GM23338 (cell line): ENCODE measurements at regions not wholly inside any gene's neighbourhood (a gene's known extent, or its start where the extent isn't known, plus 50 kb on each side); places are given as distances from the start of the nearest gene placed in this dataset.

Experiments
- CREB1 ChIP-seq: fragments of 250-450 bp; sonication (Bioruptor Pico); IDR thresholded peaks from 2 replicates; pipeline ENCODE4 v1.5.0; 2020; ENCODE audit warnings: low read depth, mild to moderate bottlenecking, moderate library complexity
- EZH2 ChIP-seq: fragments of 200-600 bp; sonication (generic); IDR thresholded peaks from one replicate; pipeline ENCODE4 v1.8.0; 2017; ENCODE audit warnings: antibody characterized with exemption, mild to moderate bottlenecking, low read depth; ENCODE audit not compliant: unreplicated experiment
- EZH2phosphoT487 ChIP-seq: fragments of 200-600 bp; sonication (generic); IDR thresholded peaks from one replicate; pipeline ENCODE4 v1.8.1; 2018; ENCODE audit warnings: antibody characterized with exemption; ENCODE audit not compliant: unreplicated experiment
- JUNB ChIP-seq: IDR thresholded peaks from one replicate; pipeline ENCODE4 v1.6.1; 2016; ENCODE audit warnings: antibody characterized with exemption; ENCODE audit not compliant: unreplicated experiment
- POLR2AphosphoS5 ChIP-seq: IDR thresholded peaks from 2 replicates; pipeline ENCODE4 v1.6.1; 2016; ENCODE audit warnings: antibody characterized with exemption, low read depth
- ZNF331 ChIP-seq: fragments of 250-450 bp; sonication (Bioruptor Pico); IDR thresholded peaks from 2 replicates; pipeline ENCODE4 v1.5.0; 2020; ENCODE audit warnings: low read depth, mild to moderate bottlenecking, moderate library complexity
- TF ChIP-seq, protein P1 (sequence below), 2 experiments: fragments of 200-600 bp in 1 of 2; sonication (generic) in 1 of 2; conservative IDR thresholded peaks; 2 replicates each; pipeline versions ENCODE4 v1.5.1 to v1.6.1; 2016 to 2017; ENCODE audit warnings: antibody characterized with exemption in 2 of 2, low read depth in 2 of 2, mild to moderate bottlenecking in 2 of 2, moderate library complexity in 1 of 2
- TF ChIP-seq, protein P2 (sequence below): IDR thresholded peaks from one replicate; pipeline ENCODE4 v1.6.1; 2018; ENCODE audit warnings: antibody characterized with exemption; ENCODE audit not compliant: unreplicated experiment
- TF ChIP-seq, protein P3 (sequence below): fragments of 250-450 bp; sonication (Bioruptor Pico); IDR thresholded peaks from 2 replicates; pipeline ENCODE4 v1.5.0; 2020; ENCODE audit warnings: mild to moderate bottlenecking, moderate library complexity
- TF ChIP-seq, protein P4 (sequence below): IDR thresholded peaks from 2 replicates; pipeline ENCODE4 v1.6.1; 2016; ENCODE audit warnings: antibody characterized with exemption

- TF ChIP-seq, protein P1, sequence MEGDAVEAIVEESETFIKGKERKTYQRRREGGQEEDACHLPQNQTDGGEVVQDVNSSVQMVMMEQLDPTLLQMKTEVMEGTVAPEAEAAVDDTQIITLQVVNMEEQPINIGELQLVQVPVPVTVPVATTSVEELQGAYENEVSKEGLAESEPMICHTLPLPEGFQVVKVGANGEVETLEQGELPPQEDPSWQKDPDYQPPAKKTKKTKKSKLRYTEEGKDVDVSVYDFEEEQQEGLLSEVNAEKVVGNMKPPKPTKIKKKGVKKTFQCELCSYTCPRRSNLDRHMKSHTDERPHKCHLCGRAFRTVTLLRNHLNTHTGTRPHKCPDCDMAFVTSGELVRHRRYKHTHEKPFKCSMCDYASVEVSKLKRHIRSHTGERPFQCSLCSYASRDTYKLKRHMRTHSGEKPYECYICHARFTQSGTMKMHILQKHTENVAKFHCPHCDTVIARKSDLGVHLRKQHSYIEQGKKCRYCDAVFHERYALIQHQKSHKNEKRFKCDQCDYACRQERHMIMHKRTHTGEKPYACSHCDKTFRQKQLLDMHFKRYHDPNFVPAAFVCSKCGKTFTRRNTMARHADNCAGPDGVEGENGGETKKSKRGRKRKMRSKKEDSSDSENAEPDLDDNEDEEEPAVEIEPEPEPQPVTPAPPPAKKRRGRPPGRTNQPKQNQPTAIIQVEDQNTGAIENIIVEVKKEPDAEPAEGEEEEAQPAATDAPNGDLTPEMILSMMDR (conservative IDR thresholded peaks at IDR 0.05; ENCODE audit: low read depth in 2 of 2), result no peak
- TF ChIP-seq, protein P2, sequence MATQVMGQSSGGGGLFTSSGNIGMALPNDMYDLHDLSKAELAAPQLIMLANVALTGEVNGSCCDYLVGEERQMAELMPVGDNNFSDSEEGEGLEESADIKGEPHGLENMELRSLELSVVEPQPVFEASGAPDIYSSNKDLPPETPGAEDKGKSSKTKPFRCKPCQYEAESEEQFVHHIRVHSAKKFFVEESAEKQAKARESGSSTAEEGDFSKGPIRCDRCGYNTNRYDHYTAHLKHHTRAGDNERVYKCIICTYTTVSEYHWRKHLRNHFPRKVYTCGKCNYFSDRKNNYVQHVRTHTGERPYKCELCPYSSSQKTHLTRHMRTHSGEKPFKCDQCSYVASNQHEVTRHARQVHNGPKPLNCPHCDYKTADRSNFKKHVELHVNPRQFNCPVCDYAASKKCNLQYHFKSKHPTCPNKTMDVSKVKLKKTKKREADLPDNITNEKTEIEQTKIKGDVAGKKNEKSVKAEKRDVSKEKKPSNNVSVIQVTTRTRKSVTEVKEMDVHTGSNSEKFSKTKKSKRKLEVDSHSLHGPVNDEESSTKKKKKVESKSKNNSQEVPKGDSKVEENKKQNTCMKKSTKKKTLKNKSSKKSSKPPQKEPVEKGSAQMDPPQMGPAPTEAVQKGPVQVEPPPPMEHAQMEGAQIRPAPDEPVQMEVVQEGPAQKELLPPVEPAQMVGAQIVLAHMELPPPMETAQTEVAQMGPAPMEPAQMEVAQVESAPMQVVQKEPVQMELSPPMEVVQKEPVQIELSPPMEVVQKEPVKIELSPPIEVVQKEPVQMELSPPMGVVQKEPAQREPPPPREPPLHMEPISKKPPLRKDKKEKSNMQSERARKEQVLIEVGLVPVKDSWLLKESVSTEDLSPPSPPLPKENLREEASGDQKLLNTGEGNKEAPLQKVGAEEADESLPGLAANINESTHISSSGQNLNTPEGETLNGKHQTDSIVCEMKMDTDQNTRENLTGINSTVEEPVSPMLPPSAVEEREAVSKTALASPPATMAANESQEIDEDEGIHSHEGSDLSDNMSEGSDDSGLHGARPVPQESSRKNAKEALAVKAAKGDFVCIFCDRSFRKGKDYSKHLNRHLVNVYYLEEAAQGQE, result no peak
- no peak for TF ChIP-seq EZH2
- TF ChIP-seq CREB1 (CRISPR knock-in tag), result no peak
- TF ChIP-seq JUNB, result no peak
- no peak for TF ChIP-seq ZNF331 (CRISPR knock-in tag)
- no peak for TF ChIP-seq POLR2AphosphoS5
- no peak for TF ChIP-seq EZH2phosphoT487
- TF ChIP-seq, protein P3, sequence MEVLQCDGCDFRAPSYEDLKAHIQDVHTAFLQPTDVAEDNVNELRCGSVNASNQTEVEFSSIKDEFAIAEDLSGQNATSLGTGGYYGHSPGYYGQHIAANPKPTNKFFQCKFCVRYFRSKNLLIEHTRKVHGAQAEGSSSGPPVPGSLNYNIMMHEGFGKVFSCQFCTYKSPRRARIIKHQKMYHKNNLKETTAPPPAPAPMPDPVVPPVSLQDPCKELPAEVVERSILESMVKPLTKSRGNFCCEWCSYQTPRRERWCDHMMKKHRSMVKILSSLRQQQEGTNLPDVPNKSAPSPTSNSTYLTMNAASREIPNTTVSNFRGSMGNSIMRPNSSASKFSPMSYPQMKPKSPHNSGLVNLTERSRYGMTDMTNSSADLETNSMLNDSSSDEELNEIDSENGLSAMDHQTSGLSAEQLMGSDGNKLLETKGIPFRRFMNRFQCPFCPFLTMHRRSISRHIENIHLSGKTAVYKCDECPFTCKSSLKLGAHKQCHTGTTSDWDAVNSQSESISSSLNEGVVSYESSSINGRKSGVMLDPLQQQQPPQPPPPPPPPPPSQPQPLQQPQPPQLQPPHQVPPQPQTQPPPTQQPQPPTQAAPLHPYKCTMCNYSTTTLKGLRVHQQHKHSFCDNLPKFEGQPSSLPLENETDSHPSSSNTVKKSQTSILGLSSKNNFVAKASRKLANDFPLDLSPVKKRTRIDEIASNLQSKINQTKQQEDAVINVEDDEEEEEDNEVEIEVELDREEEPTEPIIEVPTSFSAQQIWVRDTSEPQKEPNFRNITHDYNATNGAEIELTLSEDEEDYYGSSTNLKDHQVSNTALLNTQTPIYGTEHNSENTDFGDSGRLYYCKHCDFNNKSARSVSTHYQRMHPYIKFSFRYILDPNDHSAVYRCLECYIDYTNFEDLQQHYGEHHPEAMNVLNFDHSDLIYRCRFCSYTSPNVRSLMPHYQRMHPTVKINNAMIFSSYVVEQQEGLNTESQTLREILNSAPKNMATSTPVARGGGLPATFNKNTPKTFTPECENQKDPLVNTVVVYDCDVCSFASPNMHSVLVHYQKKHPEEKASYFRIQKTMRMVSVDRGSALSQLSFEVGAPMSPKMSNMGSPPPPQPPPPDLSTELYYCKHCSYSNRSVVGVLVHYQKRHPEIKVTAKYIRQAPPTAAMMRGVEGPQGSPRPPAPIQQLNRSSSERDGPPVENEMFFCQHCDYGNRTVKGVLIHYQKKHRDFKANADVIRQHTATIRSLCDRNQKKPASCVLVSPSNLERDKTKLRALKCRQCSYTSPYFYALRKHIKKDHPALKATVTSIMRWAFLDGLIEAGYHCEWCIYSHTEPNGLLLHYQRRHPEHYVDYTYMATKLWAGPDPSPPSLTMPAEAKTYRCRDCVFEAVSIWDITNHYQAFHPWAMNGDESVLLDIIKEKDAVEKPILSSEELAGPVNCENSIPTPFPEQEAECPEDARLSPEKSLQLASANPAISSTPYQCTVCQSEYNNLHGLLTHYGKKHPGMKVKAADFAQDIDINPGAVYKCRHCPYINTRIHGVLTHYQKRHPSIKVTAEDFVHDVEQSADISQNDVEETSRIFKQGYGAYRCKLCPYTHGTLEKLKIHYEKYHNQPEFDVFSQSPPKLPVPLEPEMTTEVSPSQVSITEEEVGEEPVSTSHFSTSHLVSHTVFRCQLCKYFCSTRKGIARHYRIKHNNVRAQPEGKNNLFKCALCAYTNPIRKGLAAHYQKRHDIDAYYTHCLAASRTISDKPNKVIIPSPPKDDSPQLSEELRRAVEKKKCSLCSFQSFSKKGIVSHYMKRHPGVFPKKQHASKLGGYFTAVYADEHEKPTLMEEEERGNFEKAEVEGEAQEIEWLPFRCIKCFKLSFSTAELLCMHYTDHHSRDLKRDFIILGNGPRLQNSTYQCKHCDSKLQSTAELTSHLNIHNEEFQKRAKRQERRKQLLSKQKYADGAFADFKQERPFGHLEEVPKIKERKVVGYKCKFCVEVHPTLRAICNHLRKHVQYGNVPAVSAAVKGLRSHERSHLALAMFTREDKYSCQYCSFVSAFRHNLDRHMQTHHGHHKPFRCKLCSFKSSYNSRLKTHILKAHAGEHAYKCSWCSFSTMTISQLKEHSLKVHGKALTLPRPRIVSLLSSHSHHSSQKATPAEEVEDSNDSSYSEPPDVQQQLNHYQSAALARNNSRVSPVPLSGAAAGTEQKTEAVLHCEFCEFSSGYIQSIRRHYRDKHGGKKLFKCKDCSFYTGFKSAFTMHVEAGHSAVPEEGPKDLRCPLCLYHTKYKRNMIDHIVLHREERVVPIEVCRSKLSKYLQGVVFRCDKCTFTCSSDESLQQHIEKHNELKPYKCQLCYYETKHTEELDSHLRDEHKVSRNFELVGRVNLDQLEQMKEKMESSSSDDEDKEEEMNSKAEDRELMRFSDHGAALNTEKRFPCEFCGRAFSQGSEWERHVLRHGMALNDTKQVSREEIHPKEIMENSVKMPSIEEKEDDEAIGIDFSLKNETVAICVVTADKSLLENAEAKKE, result no peak
- TF ChIP-seq, protein P4, sequence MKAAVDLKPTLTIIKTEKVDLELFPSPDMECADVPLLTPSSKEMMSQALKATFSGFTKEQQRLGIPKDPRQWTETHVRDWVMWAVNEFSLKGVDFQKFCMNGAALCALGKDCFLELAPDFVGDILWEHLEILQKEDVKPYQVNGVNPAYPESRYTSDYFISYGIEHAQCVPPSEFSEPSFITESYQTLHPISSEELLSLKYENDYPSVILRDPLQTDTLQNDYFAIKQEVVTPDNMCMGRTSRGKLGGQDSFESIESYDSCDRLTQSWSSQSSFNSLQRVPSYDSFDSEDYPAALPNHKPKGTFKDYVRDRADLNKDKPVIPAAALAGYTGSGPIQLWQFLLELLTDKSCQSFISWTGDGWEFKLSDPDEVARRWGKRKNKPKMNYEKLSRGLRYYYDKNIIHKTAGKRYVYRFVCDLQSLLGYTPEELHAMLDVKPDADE, result no peak
Observed at GRCh38 chr7:22617166-22617565, 109.8 kb upstream of the IL6 start.
